PC-9 (cell line): ENCODE measurements at regions not wholly inside any gene's neighbourhood (a gene's known extent, or its start where the extent isn't known, plus 50 kb on each side); places are given as distances from the start of the nearest gene placed in this dataset.

Experiments used
- CTCF ChIP-seq: fragments of 200-600 bp; sonication (generic); conservative IDR thresholded peaks from 2 replicates; pipeline ENCODE4 v1.6.1; 2017; ENCODE audit warnings: mixed run types, antibody characterized with exemption, mild to moderate bottlenecking, moderate library complexity
- EZH2 ChIP-seq: fragments of 200-600 bp; sonication (generic); IDR thresholded peaks from 2 replicates; pipeline ENCODE4 v1.8.0; 2017; ENCODE audit warnings: antibody characterized with exemption, low read depth

GRCh38 chr16:8381814-8382213 is 208.5 kb downstream of the TMEM114 start:
- TF ChIP-seq EZH2, result no peak
- TF ChIP-seq CTCF, result no peak
